ENCODE measurements at regions not wholly inside any gene's neighbourhood (a gene's known extent, or its start where the extent isn't known, plus 50 kb on each side); places are given as distances from the start of the nearest gene placed in this dataset.
A peak's percentile ranks its signal among the peaks of the same experiment; 100 is the strongest.

DNA sequence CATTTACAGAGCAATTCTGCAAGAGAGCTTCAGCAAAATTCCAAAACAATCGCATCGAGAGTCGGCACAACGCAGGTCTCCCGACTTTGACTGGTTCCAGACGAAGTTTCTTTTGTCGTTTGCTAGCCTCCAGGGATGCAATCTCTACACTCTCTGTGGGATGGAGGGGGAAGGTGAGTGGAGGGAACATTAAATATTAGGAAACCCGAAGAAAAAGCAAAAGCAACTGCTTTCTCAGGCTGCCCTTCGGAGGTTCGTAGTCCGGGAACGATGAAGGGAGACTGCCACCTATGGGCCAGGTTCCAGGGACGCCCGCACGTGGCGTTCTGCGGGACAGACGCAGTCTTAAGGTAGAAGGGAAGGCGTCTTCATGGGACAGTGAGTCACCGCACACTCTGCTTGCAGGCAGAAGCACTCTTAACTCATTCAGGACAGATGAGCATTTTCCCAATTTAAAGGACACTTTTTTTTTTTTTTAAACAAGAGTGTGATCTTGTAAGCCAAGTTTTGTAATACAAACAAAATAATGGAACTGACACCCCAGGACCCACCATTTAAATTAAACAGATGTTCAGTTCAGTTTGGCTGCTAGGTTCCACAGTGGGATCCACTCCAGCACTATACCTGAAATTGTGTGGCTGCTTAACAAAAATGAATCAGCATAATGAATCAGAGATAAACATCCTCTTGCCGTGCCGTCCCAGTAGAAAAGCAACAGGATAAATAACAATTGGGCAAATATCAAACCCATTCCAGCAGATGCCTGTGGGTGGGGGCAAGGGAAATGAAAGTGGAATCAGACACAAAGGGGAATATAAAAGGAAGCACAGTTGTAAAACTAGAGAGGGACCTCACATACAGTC lies 65.8 kb upstream of the ARMC2 start:
- peak overlapping the region; percentile 67 for H3K4me3 ChIP-seq (ENCODE audit: low read length)

DNA sequence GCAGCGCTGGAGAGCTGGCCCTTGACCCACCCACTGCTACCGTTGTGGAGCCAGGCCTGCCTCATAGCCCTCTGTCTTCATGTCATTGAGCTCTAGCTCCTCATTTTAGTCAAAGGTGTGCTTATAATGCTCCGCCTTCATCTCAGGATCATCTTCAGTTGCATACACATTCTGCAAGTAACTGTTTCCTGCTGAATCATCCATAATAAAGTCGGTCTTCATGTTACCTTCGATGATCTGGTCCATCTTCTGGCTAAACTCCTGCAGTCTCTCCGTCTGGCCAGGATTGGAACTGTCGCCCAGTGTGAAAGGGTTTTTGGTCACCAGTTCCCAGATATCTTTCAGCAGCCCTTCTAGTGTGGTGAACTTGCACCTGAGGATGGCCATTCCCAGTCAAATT lies 62.6 kb upstream of the ARMC2 start:
- no peak overlapping the region for H2AFZ ChIP-seq (ENCODE audit: low read length)
- no peaks in the 10 kb centered on the region for H3K27me3 ChIP-seq (replicated peaks; ENCODE audit: insufficient read depth, low read length)
- H3K36me3 ChIP-seq (replicated peaks; ENCODE audit: insufficient read depth, low read length): no peaks in the 10 kb centered on the region
- no peaks in the 10 kb centered on the region for H3F3A ChIP-seq (ENCODE audit: insufficient read depth, low read length)
- H3K9me3 ChIP-seq (replicated peaks; ENCODE audit: insufficient read depth, low read length): no peaks in the 10 kb centered on the region; the same call in 1 of the 2 replicates
- DNase-seq: no peak
- H3K9me2 ChIP-seq (replicated peaks; ENCODE audit: insufficient read depth, low read length): no peaks in the 10 kb centered on the region
- H3K4me2 ChIP-seq (ENCODE audit: low read depth, low read length): no peak overlapping the region
- peaks cover 23% of the 10 kb centered on the region for H3K4me1 ChIP-seq (ENCODE audit: low read length)
- H4K20me1 ChIP-seq (ENCODE audit: insufficient read depth, low read length): no peaks in the 10 kb centered on the region
- peaks cover 26% of the 10 kb centered on the region for H3K79me2 ChIP-seq (ENCODE audit: low read length)
- TF ChIP-seq EZH2 (optimal IDR thresholded peaks at IDR 0.05; ENCODE audit: low read depth, low read length) (no peak), EZH2phosphoT487 (IDR thresholded peaks at IDR 0.05; ENCODE audit: low read length) (no peak)
- TF ChIP-seq, protein P1, sequence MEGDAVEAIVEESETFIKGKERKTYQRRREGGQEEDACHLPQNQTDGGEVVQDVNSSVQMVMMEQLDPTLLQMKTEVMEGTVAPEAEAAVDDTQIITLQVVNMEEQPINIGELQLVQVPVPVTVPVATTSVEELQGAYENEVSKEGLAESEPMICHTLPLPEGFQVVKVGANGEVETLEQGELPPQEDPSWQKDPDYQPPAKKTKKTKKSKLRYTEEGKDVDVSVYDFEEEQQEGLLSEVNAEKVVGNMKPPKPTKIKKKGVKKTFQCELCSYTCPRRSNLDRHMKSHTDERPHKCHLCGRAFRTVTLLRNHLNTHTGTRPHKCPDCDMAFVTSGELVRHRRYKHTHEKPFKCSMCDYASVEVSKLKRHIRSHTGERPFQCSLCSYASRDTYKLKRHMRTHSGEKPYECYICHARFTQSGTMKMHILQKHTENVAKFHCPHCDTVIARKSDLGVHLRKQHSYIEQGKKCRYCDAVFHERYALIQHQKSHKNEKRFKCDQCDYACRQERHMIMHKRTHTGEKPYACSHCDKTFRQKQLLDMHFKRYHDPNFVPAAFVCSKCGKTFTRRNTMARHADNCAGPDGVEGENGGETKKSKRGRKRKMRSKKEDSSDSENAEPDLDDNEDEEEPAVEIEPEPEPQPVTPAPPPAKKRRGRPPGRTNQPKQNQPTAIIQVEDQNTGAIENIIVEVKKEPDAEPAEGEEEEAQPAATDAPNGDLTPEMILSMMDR (IDR thresholded peaks at IDR 0.05; ENCODE audit: low read length): no peak
- no peak overlapping the region for H3K4me3 ChIP-seq (ENCODE audit: low read length)
- H3K27ac ChIP-seq (ENCODE audit: low read length): no peak overlapping the region
- H3K9ac ChIP-seq (ENCODE audit: low read length): no peak overlapping the region

More for the DNA sequence above, 65.8 kb upstream of the ARMC2 start:
- TF ChIP-seq, protein P1 (IDR thresholded peaks at IDR 0.05; ENCODE audit: low read length): peak; percentile 91
- no peak for TF ChIP-seq EZH2phosphoT487 (IDR thresholded peaks at IDR 0.05; ENCODE audit: low read length)
- peak overlapping the region; percentile 55 for H3K4me2 ChIP-seq (ENCODE audit: low read depth, low read length)
- H3K9me3 ChIP-seq (replicated peaks; ENCODE audit: insufficient read depth, low read length): no peaks in the 10 kb centered on the region
- no peaks in the 10 kb centered on the region for H3F3A ChIP-seq (ENCODE audit: insufficient read depth, low read length)
- H3K36me3 ChIP-seq (replicated peaks; ENCODE audit: insufficient read depth, low read length): no peaks in the 10 kb centered on the region
- H3K9me2 ChIP-seq (replicated peaks; ENCODE audit: insufficient read depth, low read length): no peaks in the 10 kb centered on the region
- H3K9ac ChIP-seq (ENCODE audit: low read length): peak overlapping the region; percentile 62
- H3K27me3 ChIP-seq (replicated peaks; ENCODE audit: insufficient read depth, low read length): no peaks in the 10 kb centered on the region
- H4K20me1 ChIP-seq (ENCODE audit: insufficient read depth, low read length): no peaks in the 10 kb centered on the region
- peaks cover 26% of the 10 kb centered on the region for H3K79me2 ChIP-seq (ENCODE audit: low read length)
- peak; percentile 92 for DNase-seq
- H3K27ac ChIP-seq (ENCODE audit: low read length): peak overlapping the region; percentile 56; the same call in 1 of the 2 replicates
- H2AFZ ChIP-seq (ENCODE audit: low read length): peak overlapping the region; percentile 70
- peaks cover 30% of the 10 kb centered on the region for H3K4me1 ChIP-seq (ENCODE audit: low read length)

DNA sequence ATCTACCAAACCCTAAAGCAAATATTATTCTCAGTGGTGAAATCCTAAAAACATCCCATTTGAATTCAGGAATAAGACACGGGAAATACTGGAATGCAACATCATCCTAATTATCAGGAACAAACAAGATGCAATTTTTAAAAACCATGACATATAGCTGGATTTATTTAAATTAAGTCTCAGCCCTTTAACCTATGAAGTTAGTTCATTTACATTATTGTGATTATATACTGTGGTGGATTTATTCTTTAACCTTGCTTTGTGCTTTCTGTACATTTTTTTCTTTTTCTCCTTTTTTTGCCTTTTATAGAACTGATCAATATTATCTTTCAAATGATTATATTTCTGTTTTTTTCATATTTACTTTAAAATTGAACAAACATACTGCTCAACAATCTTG lies 59.8 kb upstream of the ARMC2 start:
- H3F3A ChIP-seq (ENCODE audit: insufficient read depth, low read length): no peaks in the 10 kb centered on the region
- no peaks in the 10 kb centered on the region for H4K20me1 ChIP-seq (ENCODE audit: insufficient read depth, low read length)
- DNase-seq: no peak
- H3K27ac ChIP-seq (ENCODE audit: low read length): no peak overlapping the region
- H2AFZ ChIP-seq (ENCODE audit: low read length): no peak overlapping the region
- H3K4me3 ChIP-seq (ENCODE audit: low read length): no peak overlapping the region
- no peak overlapping the region for H3K4me2 ChIP-seq (ENCODE audit: low read depth, low read length)
- H3K27me3 ChIP-seq (replicated peaks; ENCODE audit: insufficient read depth, low read length): no peaks in the 10 kb centered on the region
- H3K79me2 ChIP-seq (ENCODE audit: low read length): peaks cover 4% of the 10 kb centered on the region
- no peaks in the 10 kb centered on the region for H3K9me2 ChIP-seq (replicated peaks; ENCODE audit: insufficient read depth, low read length)
- no peaks in the 10 kb centered on the region; the same call in 1 of the 2 replicates for H3K9me3 ChIP-seq (replicated peaks; ENCODE audit: insufficient read depth, low read length)
- TF ChIP-seq EZH2phosphoT487 (IDR thresholded peaks at IDR 0.05; ENCODE audit: low read length): no peak
- TF ChIP-seq, protein P1 (IDR thresholded peaks at IDR 0.05; ENCODE audit: low read length): no peak
- no peak for TF ChIP-seq EZH2 (optimal IDR thresholded peaks at IDR 0.05; ENCODE audit: low read depth, low read length)
- H3K9ac ChIP-seq (ENCODE audit: low read length): no peak overlapping the region
- H3K36me3 ChIP-seq (replicated peaks; ENCODE audit: insufficient read depth, low read length): no peaks in the 10 kb centered on the region
- H3K4me1 ChIP-seq (ENCODE audit: low read length): peaks cover 4% of the 10 kb centered on the region
